GM23338 (cell line): ENCODE measurements at regions not wholly inside any gene's neighbourhood (a gene's known extent, or its start where the extent isn't known, plus 50 kb on each side); places are given as distances from the start of the nearest gene placed in this dataset.

Source experiments
- ATAC-seq: fragments of 200-7000 bp; cut with Tn5 transposase; 3 replicates; pipeline ENCODE4 v1.9.1; 2020
- DNase-seq: peaks from one replicate; pipeline ENCODE4 v3.0.0-alpha.2; 2015; ENCODE audit warnings: low spot score
- H2AFZ ChIP-seq: fragments of 200-600 bp; sonication (generic); 2 replicates; pipeline ENCODE4 v1.8.0; 2016; ENCODE audit warnings: antibody characterized with exemption, mild to moderate bottlenecking, moderate library complexity
- H3F3A ChIP-seq: fragments of 200-600 bp; sonication (generic); replicated peaks from 2 replicates; pipeline ENCODE4 v1.8.0; 2017; ENCODE audit warnings: antibody characterized with exemption, mixed run types, low read depth
- H3K27ac ChIP-seq: fragments of 200-600 bp; sonication (generic); 2 replicates; pipeline ENCODE4 v1.6.1; 2016; ENCODE audit warnings: low read depth
- H3K27me3 ChIP-seq: fragments of 200-600 bp; sonication (generic); 2 replicates; pipeline ENCODE4 v1.8.0; 2016; ENCODE audit warnings: mild to moderate bottlenecking, mixed run types, moderate library complexity; ENCODE audit not compliant: insufficient read depth
- H3K36me3 ChIP-seq: fragments of 200-600 bp; sonication (generic); 2 replicates; pipeline ENCODE4 v1.8.0; 2016; ENCODE audit warnings: mild to moderate bottlenecking; ENCODE audit not compliant: insufficient read depth
- H3K4me1 ChIP-seq: fragments of 200-600 bp; sonication (generic); 2 replicates; pipeline ENCODE4 v1.8.0; 2016; ENCODE audit warnings: mild to moderate bottlenecking, moderate library complexity; ENCODE audit not compliant: insufficient read depth
- H3K4me2 ChIP-seq: fragments of 200-600 bp; sonication (generic); 2 replicates; pipeline ENCODE4 v1.7.1; 2017; ENCODE audit warnings: mixed run types
- H3K4me3 ChIP-seq: fragments of 200-600 bp; sonication (generic); 2 replicates; pipeline ENCODE4 v1.6.1; 2016; ENCODE audit warnings: mixed run types
- H3K79me2 ChIP-seq: fragments of 200-600 bp; sonication (generic); replicated peaks from 2 replicates; pipeline ENCODE4 v1.8.0; 2017; ENCODE audit warnings: mild to moderate bottlenecking; ENCODE audit not compliant: insufficient read depth
- H3K9me2 ChIP-seq: fragments of 200-600 bp; sonication (generic); 2 replicates; pipeline ENCODE4 v1.8.0; 2017; ENCODE audit not compliant: insufficient read depth
- H4K20me1 ChIP-seq: fragments of 200-600 bp; sonication (generic); replicated peaks from 2 replicates; pipeline ENCODE4 v1.8.0; 2017; ENCODE audit warnings: mild to moderate bottlenecking; ENCODE audit not compliant: insufficient read depth
- H3K27ac Mint-ChIP-seq: 2 replicates; pipeline ENCODE4 v1.8.0; 2020; ENCODE audit warnings: inconsistent platforms, mild to moderate bottlenecking, moderate library complexity, mixed read lengths
- H3K27me3 Mint-ChIP-seq: 3 replicates; pipeline ENCODE4 v1.8.0; 2022; ENCODE audit warnings: low read depth, mild to moderate bottlenecking, moderate library complexity, mixed read lengths, inconsistent platforms; ENCODE audit not compliant: insufficient read depth, poor library complexity
- H3K36me3 Mint-ChIP-seq: 3 replicates; pipeline ENCODE4 v1.8.0; 2021; ENCODE audit warnings: low read depth, mild to moderate bottlenecking, inconsistent platforms, moderate library complexity, mixed read lengths
- H3K4me1 Mint-ChIP-seq: 3 replicates; pipeline ENCODE4 v1.8.0; 2020; ENCODE audit warnings: mild to moderate bottlenecking, inconsistent platforms, mixed read lengths
- H3K4me3 Mint-ChIP-seq: 3 replicates; pipeline ENCODE4 v1.8.0; 2021; ENCODE audit warnings: moderate library complexity, mild to moderate bottlenecking, inconsistent platforms, mixed read lengths
- H3K9me3 Mint-ChIP-seq: 3 replicates; pipeline ENCODE4 v1.8.0; 2020; ENCODE audit warnings: moderate library complexity, mild to moderate bottlenecking, inconsistent platforms, mixed read lengths
- CREB1 ChIP-seq: fragments of 250-450 bp; sonication (Bioruptor Pico); IDR thresholded peaks from 2 replicates; pipeline ENCODE4 v1.5.0; 2020; ENCODE audit warnings: low read depth, mild to moderate bottlenecking, moderate library complexity
- EZH2 ChIP-seq: fragments of 200-600 bp; sonication (generic); IDR thresholded peaks from one replicate; pipeline ENCODE4 v1.8.0; 2017; ENCODE audit warnings: antibody characterized with exemption, mild to moderate bottlenecking, low read depth; ENCODE audit not compliant: unreplicated experiment
- NANOG ChIP-seq: IDR thresholded peaks from 2 replicates; pipeline ENCODE4 v1.6.1; 2016; ENCODE audit warnings: antibody characterized with exemption, borderline replicate concordance
- POLR2AphosphoS5 ChIP-seq: IDR thresholded peaks from 2 replicates; pipeline ENCODE4 v1.6.1; 2016; ENCODE audit warnings: antibody characterized with exemption, low read depth
- STAT1 ChIP-seq: IDR thresholded peaks from one replicate; pipeline ENCODE4 v1.6.1; 2016; ENCODE audit warnings: antibody characterized with exemption; ENCODE audit not compliant: unreplicated experiment
- ZNF114 ChIP-seq: fragments of 250-450 bp; sonication (Bioruptor Pico); IDR thresholded peaks from 2 replicates; pipeline ENCODE4 v1.5.0; 2020; ENCODE audit warnings: mild to moderate bottlenecking, moderate library complexity
- ZNF331 ChIP-seq: fragments of 250-450 bp; sonication (Bioruptor Pico); IDR thresholded peaks from 2 replicates; pipeline ENCODE4 v1.5.0; 2020; ENCODE audit warnings: low read depth, mild to moderate bottlenecking, moderate library complexity
- TF ChIP-seq, protein P1 (sequence below): IDR thresholded peaks from 2 replicates; pipeline ENCODE4 v1.6.1; 2016; ENCODE audit warnings: antibody characterized with exemption
- TF ChIP-seq, protein P2 (sequence below), 2 experiments: fragments of 200-600 bp in 1 of 2; sonication (generic) in 1 of 2; conservative IDR thresholded peaks; 2 replicates each; pipeline versions ENCODE4 v1.5.1 to v1.6.1; 2016 to 2017; ENCODE audit warnings: antibody characterized with exemption in 2 of 2, low read depth in 2 of 2, mild to moderate bottlenecking in 2 of 2, moderate library complexity in 1 of 2
- TF ChIP-seq, protein P3 (sequence below): fragments of 250-450 bp; sonication (Bioruptor Pico); IDR thresholded peaks from 2 replicates; pipeline ENCODE4 v1.5.0; 2020; ENCODE audit warnings: mild to moderate bottlenecking, moderate library complexity

DNA sequence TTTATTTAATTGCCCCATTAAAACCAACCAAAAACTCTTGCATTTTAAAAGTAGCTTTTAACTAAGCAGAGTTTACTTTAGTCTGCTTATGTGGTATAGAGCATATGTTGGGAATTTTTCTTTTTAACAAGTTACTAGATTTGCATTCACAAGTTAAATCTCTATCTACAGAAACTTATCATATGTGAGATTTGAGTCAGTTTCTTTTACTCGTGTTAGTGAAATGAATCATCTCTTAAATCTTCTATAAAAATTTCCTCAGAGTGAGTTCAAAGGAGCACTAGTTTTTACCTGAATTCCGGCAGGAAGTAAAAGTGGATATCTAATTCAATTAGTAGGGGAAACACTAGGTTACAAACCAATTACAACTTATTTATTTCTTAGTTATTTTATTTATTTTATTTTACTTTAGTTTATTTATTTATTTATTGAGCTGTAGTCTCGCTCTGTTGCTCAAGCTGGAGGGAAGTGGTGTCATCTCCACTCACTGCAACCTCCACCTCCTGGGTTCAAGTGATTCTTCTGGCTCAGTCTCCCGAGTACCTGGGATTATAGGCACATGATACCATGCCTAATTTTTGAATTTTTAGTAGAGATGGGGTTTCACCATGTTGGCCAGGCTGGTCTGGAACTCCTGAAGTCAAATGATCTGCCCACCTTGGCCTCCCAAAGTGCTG lies 1609.6 kb upstream of the B3GALT2 start:
- DNase-seq (no peak), ATAC-seq (no peak)
- Mint-ChIP-seq H3K36me3 (no peaks in the 10 kb centered on the region), H3K27ac (no peak overlapping the region), H3K4me3 (no peak overlapping the region), H3K4me1 (no peaks in the 10 kb centered on the region), H3K27me3 (no peaks in the 10 kb centered on the region), H3K9me3 (no peaks in the 10 kb centered on the region)
- Histone ChIP-seq H3K4me3 (no peak overlapping the region), H3F3A (no peaks in the 10 kb centered on the region), H2AFZ (no peak overlapping the region), H3K4me1 (no peaks in the 10 kb centered on the region), H3K27ac (no peak overlapping the region), H3K79me2 (no peaks in the 10 kb centered on the region), H4K20me1 (no peaks in the 10 kb centered on the region), H3K9me2 (no peaks in the 10 kb centered on the region), H3K4me2 (no peak overlapping the region), H3K27me3 (no peaks in the 10 kb centered on the region), H3K36me3 (no peaks in the 10 kb centered on the region)
- TF ChIP-seq EZH2 (no peak), STAT1 (no peak), ZNF331 (no peak), ZNF114 (no peak), NANOG (no peak)
- TF ChIP-seq, protein P1, sequence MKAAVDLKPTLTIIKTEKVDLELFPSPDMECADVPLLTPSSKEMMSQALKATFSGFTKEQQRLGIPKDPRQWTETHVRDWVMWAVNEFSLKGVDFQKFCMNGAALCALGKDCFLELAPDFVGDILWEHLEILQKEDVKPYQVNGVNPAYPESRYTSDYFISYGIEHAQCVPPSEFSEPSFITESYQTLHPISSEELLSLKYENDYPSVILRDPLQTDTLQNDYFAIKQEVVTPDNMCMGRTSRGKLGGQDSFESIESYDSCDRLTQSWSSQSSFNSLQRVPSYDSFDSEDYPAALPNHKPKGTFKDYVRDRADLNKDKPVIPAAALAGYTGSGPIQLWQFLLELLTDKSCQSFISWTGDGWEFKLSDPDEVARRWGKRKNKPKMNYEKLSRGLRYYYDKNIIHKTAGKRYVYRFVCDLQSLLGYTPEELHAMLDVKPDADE, result no peak
- TF ChIP-seq, protein P2, sequence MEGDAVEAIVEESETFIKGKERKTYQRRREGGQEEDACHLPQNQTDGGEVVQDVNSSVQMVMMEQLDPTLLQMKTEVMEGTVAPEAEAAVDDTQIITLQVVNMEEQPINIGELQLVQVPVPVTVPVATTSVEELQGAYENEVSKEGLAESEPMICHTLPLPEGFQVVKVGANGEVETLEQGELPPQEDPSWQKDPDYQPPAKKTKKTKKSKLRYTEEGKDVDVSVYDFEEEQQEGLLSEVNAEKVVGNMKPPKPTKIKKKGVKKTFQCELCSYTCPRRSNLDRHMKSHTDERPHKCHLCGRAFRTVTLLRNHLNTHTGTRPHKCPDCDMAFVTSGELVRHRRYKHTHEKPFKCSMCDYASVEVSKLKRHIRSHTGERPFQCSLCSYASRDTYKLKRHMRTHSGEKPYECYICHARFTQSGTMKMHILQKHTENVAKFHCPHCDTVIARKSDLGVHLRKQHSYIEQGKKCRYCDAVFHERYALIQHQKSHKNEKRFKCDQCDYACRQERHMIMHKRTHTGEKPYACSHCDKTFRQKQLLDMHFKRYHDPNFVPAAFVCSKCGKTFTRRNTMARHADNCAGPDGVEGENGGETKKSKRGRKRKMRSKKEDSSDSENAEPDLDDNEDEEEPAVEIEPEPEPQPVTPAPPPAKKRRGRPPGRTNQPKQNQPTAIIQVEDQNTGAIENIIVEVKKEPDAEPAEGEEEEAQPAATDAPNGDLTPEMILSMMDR (conservative IDR thresholded peaks at IDR 0.05; ENCODE audit: low read depth in 2 of 2), result no peak

DNA sequence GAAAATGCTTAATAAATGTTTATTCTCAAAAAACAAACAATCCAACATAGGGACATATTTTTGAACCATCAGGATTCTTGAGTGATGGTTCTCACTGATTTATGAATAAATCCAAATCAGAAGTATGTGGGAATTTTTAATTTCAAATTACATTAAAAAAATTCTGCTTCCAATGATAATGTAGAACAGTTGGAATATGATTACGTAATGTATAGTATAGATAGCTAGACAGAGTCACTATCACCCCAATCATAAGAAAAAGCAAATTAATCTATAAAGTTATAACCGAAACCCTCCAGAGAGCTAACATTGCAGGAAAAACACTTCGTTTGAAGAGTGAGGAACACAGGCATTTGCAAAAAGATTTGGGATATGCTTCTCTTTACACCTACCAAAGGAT lies 1600.6 kb upstream of the B3GALT2 start:
- no peak overlapping the region for H3K27ac Mint-ChIP-seq
- Histone ChIP-seq H3K9me2 (no peaks in the 10 kb centered on the region), H3K27ac (no peak overlapping the region), H3F3A (no peaks in the 10 kb centered on the region), H3K79me2 (no peaks in the 10 kb centered on the region), H4K20me1 (no peaks in the 10 kb centered on the region), H3K4me3 (no peak overlapping the region), H3K4me2 (no peak overlapping the region), H3K36me3 (no peaks in the 10 kb centered on the region), H3K27me3 (no peaks in the 10 kb centered on the region), H2AFZ (no peak overlapping the region), H3K4me1 (no peaks in the 10 kb centered on the region)
- DNase-seq (no peak), ATAC-seq (no peak)
- no peaks in the 10 kb centered on the region for H3K9me3 Mint-ChIP-seq
- H3K36me3 Mint-ChIP-seq, result no peaks in the 10 kb centered on the region
- H3K4me1 Mint-ChIP-seq, result no peaks in the 10 kb centered on the region
- H3K27me3 Mint-ChIP-seq, result peaks cover 1% of the 10 kb centered on the region
- no peak overlapping the region for H3K4me3 Mint-ChIP-seq
- no peak for TF ChIP-seq CREB1 (CRISPR knock-in tag)
- TF ChIP-seq, protein P3, sequence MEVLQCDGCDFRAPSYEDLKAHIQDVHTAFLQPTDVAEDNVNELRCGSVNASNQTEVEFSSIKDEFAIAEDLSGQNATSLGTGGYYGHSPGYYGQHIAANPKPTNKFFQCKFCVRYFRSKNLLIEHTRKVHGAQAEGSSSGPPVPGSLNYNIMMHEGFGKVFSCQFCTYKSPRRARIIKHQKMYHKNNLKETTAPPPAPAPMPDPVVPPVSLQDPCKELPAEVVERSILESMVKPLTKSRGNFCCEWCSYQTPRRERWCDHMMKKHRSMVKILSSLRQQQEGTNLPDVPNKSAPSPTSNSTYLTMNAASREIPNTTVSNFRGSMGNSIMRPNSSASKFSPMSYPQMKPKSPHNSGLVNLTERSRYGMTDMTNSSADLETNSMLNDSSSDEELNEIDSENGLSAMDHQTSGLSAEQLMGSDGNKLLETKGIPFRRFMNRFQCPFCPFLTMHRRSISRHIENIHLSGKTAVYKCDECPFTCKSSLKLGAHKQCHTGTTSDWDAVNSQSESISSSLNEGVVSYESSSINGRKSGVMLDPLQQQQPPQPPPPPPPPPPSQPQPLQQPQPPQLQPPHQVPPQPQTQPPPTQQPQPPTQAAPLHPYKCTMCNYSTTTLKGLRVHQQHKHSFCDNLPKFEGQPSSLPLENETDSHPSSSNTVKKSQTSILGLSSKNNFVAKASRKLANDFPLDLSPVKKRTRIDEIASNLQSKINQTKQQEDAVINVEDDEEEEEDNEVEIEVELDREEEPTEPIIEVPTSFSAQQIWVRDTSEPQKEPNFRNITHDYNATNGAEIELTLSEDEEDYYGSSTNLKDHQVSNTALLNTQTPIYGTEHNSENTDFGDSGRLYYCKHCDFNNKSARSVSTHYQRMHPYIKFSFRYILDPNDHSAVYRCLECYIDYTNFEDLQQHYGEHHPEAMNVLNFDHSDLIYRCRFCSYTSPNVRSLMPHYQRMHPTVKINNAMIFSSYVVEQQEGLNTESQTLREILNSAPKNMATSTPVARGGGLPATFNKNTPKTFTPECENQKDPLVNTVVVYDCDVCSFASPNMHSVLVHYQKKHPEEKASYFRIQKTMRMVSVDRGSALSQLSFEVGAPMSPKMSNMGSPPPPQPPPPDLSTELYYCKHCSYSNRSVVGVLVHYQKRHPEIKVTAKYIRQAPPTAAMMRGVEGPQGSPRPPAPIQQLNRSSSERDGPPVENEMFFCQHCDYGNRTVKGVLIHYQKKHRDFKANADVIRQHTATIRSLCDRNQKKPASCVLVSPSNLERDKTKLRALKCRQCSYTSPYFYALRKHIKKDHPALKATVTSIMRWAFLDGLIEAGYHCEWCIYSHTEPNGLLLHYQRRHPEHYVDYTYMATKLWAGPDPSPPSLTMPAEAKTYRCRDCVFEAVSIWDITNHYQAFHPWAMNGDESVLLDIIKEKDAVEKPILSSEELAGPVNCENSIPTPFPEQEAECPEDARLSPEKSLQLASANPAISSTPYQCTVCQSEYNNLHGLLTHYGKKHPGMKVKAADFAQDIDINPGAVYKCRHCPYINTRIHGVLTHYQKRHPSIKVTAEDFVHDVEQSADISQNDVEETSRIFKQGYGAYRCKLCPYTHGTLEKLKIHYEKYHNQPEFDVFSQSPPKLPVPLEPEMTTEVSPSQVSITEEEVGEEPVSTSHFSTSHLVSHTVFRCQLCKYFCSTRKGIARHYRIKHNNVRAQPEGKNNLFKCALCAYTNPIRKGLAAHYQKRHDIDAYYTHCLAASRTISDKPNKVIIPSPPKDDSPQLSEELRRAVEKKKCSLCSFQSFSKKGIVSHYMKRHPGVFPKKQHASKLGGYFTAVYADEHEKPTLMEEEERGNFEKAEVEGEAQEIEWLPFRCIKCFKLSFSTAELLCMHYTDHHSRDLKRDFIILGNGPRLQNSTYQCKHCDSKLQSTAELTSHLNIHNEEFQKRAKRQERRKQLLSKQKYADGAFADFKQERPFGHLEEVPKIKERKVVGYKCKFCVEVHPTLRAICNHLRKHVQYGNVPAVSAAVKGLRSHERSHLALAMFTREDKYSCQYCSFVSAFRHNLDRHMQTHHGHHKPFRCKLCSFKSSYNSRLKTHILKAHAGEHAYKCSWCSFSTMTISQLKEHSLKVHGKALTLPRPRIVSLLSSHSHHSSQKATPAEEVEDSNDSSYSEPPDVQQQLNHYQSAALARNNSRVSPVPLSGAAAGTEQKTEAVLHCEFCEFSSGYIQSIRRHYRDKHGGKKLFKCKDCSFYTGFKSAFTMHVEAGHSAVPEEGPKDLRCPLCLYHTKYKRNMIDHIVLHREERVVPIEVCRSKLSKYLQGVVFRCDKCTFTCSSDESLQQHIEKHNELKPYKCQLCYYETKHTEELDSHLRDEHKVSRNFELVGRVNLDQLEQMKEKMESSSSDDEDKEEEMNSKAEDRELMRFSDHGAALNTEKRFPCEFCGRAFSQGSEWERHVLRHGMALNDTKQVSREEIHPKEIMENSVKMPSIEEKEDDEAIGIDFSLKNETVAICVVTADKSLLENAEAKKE (CRISPR knock-in tag), result no peak
- TF ChIP-seq EZH2, result no peak
- no peak for TF ChIP-seq POLR2AphosphoS5
- TF ChIP-seq NANOG, result no peak
- TF ChIP-seq, protein P2 (conservative IDR thresholded peaks at IDR 0.05; ENCODE audit: low read depth in 2 of 2), result no peak
